ENCODE measurements at regions not wholly inside any gene's neighbourhood (a gene's known extent, or its start where the extent isn't known, plus 50 kb on each side); places are given as distances from the start of the nearest gene placed in this dataset.

DNA sequence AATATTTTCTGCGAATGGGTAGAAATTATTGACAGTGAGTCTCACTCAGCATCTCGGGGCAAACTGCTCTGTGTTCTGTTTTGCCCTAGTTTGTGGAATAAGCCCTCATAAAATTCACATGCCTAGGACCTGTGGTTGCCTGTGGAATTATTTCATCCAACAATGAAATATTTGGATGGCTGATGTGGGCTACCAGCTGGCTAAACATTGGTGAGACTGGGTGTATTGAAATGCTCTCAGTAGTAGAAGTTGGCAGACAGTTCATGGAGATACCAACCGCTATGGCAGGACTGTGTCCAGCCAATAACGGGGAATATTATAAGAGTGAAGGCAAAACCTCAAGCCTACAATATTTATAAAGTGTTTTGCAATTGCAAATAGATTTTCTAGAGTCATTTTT lies 344.1 kb upstream of the RPS23 start:
- TF ChIP-seq, protein P1, sequence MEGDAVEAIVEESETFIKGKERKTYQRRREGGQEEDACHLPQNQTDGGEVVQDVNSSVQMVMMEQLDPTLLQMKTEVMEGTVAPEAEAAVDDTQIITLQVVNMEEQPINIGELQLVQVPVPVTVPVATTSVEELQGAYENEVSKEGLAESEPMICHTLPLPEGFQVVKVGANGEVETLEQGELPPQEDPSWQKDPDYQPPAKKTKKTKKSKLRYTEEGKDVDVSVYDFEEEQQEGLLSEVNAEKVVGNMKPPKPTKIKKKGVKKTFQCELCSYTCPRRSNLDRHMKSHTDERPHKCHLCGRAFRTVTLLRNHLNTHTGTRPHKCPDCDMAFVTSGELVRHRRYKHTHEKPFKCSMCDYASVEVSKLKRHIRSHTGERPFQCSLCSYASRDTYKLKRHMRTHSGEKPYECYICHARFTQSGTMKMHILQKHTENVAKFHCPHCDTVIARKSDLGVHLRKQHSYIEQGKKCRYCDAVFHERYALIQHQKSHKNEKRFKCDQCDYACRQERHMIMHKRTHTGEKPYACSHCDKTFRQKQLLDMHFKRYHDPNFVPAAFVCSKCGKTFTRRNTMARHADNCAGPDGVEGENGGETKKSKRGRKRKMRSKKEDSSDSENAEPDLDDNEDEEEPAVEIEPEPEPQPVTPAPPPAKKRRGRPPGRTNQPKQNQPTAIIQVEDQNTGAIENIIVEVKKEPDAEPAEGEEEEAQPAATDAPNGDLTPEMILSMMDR (conservative IDR thresholded peaks at IDR 0.05; ENCODE audit: low read depth, low read length) = no peak
- no peak for TF ChIP-seq EZH2 (IDR thresholded peaks at IDR 0.05; ENCODE audit: borderline replicate concordance, low read depth, low read length, poor library complexity, severe bottlenecking)

Measured in A673 (cell line).